ENCODE measurements at regions not wholly inside any gene's neighbourhood (a gene's known extent, or its start where the extent isn't known, plus 50 kb on each side); places are given as distances from the start of the nearest gene placed in this dataset.
"Not testable (repeated sequence)": the region's sequence is repeated elsewhere in the genome, so short reads cannot be mapped to it uniquely, and the experiment has no call there.

GRCh38 chr9:97233009-97233400, 74.5 kb upstream of the CCDC180 start:
- not testable (repeated sequence) for TF ChIP-seq CTCF (IDR thresholded peaks at IDR 0.05; ENCODE audit: low read length); EZH2 (IDR thresholded peaks at IDR 0.05; ENCODE audit: borderline replicate concordance, low read length)
